ENCODE measurements at regions not wholly inside any gene's neighbourhood (a gene's known extent, or its start where the extent isn't known, plus 50 kb on each side); places are given as distances from the start of the nearest gene placed in this dataset.

- Histone ChIP-seq H3K9me3 (no peaks in the 10 kb centered on the region), H3K4me1 (no peaks in the 10 kb centered on the region), H3K4me3 (no peak overlapping the region), H3K36me3 (no peaks in the 10 kb centered on the region), H3K27me3 (ENCODE audit: low read depth) (no peaks in the 10 kb centered on the region), H3K27ac (no peak overlapping the region)
- no peak for TF ChIP-seq CTCF (IDR thresholded peaks at IDR 0.05)
- intact Hi-C loops (cut with DNase I): no loop called here
- no peak for ATAC-seq
- no peak for DNase-seq
Observed at GRCh38 chr2:51553476-51553875, 521.5 kb upstream of the NRXN1 start.

GRCh38 chr2:51535763-51536162 is 503.8 kb upstream of the NRXN1 start:
- no peak for ATAC-seq
- no peak for DNase-seq
- Histone ChIP-seq H3K36me3 (no peaks in the 10 kb centered on the region), H3K27ac (no peak overlapping the region), H3K4me1 (no peaks in the 10 kb centered on the region), H3K4me3 (no peak overlapping the region), H3K27me3 (ENCODE audit: low read depth) (no peaks in the 10 kb centered on the region), H3K9me3 (no peaks in the 10 kb centered on the region)
- intact Hi-C loops (cut with DNase I): no loop called here
- TF ChIP-seq CTCF (IDR thresholded peaks at IDR 0.05): no peak

- ATAC-seq: no peak
- intact Hi-C loops (cut with DNase I): no loop called here
- Histone ChIP-seq H3K27ac (no peak overlapping the region), H3K36me3 (no peaks in the 10 kb centered on the region), H3K4me3 (no peak overlapping the region), H3K9me3 (no peaks in the 10 kb centered on the region), H3K27me3 (ENCODE audit: low read depth) (no peaks in the 10 kb centered on the region), H3K4me1 (no peaks in the 10 kb centered on the region)
- TF ChIP-seq CTCF (IDR thresholded peaks at IDR 0.05): no peak
- no peak for DNase-seq
Observed at GRCh38 chr2:51534166-51534565, 502.2 kb upstream of the NRXN1 start.

GRCh38 chr2:51528156-51528555 is 496.2 kb upstream of the NRXN1 start:
- intact Hi-C loops (cut with DNase I): no loop called here
- no peaks in the 10 kb centered on the region for H3K27me3 ChIP-seq (ENCODE audit: low read depth)
- H3K36me3 ChIP-seq: no peaks in the 10 kb centered on the region
- no peaks in the 10 kb centered on the region for H3K9me3 ChIP-seq
- no peaks in the 10 kb centered on the region for H3K4me1 ChIP-seq
- no peak overlapping the region for H3K27ac ChIP-seq
- no peak for ATAC-seq
- no peak for TF ChIP-seq CTCF (IDR thresholded peaks at IDR 0.05)
- DNase-seq: no peak
- H3K4me3 ChIP-seq: no peak overlapping the region

GRCh38 chr2:51526766-51527165 is 494.8 kb upstream of the NRXN1 start:
- ATAC-seq (no peak), DNase-seq (no peak)
- no peaks in the 10 kb centered on the region for H3K9me3 ChIP-seq
- intact Hi-C loops (cut with DNase I): no loop called here
- no peaks in the 10 kb centered on the region for H3K4me1 ChIP-seq
- no peaks in the 10 kb centered on the region for H3K36me3 ChIP-seq
- no peak for TF ChIP-seq CTCF (IDR thresholded peaks at IDR 0.05)
- H3K4me3 ChIP-seq: no peak overlapping the region
- H3K27ac ChIP-seq: no peak overlapping the region
- H3K27me3 ChIP-seq (ENCODE audit: low read depth): no peaks in the 10 kb centered on the region

GRCh38 chr2:51516667-51517066 is 484.7 kb upstream of the NRXN1 start:
- DNase-seq (no peak), ATAC-seq (no peak)
- Histone ChIP-seq H3K27ac (no peak overlapping the region), H3K27me3 (ENCODE audit: low read depth) (no peaks in the 10 kb centered on the region), H3K36me3 (no peaks in the 10 kb centered on the region), H3K4me1 (no peaks in the 10 kb centered on the region), H3K4me3 (no peak overlapping the region), H3K9me3 (no peaks in the 10 kb centered on the region)
- TF ChIP-seq CTCF (IDR thresholded peaks at IDR 0.05): no peak
- intact Hi-C loops (cut with DNase I): no loop called here
